Umbilical cord (tissue), 1 donor: ENCODE measurements at regions not wholly inside any gene's neighbourhood (a gene's known extent, or its start where the extent isn't known, plus 50 kb on each side); places are given as distances from the start of the nearest gene placed in this dataset.
A peak's percentile ranks its signal among the peaks of the same experiment; 100 is the strongest.

Experiments
- DNase-seq: peaks from one replicate; pipeline ENCODE4 v3.0.0-alpha.2; 2015; ENCODE audit warnings: low spot score

- no peak for DNase-seq
Observed at GRCh38 chr15:93209690-93210445, 120.9 kb upstream of the RGMA start.

- DNase-seq, result no peak
Observed at GRCh38 chr15:93206893-93207292, 117.9 kb upstream of the RGMA start.

- DNase-seq, result no peak
Observed at GRCh38 chr15:93205413-93205812, 116.4 kb upstream of the RGMA start.

- no peak for DNase-seq
Observed at GRCh38 chr15:93203036-93203435, 114.0 kb upstream of the RGMA start.

GRCh38 chr15:93202405-93202804 is 113.4 kb upstream of the RGMA start:
- no peak for DNase-seq

GRCh38 chr15:93201940-93202339 is 112.9 kb upstream of the RGMA start:
- DNase-seq, result no peak

- no peak for DNase-seq
Observed at GRCh38 chr15:93200837-93201226, 111.8 kb upstream of the RGMA start.

- DNase-seq, result peak; percentile 9
Observed at GRCh38 chr15:93200081-93200836, 111.2 kb upstream of the RGMA start.

GRCh38 chr15:93196135-93196670 is 107.2 kb upstream of the RGMA start:
- no peak for DNase-seq

- no peak for DNase-seq
Observed at GRCh38 chr15:93195109-93195508, 106.1 kb upstream of the RGMA start.

GRCh38 chr15:93190238-93190637 is 101.2 kb upstream of the RGMA start:
- no peak for DNase-seq

- no peak for DNase-seq
Observed at GRCh38 chr15:93189561-93189960, 100.5 kb upstream of the RGMA start.

- no peak for DNase-seq
Observed at GRCh38 chr15:93188236-93188635, 99.2 kb upstream of the RGMA start.

- no peak for DNase-seq
Observed at GRCh38 chr15:93185796-93186195, 96.8 kb upstream of the RGMA start.

- no peak for DNase-seq
Observed at GRCh38 chr15:93182703-93183205, 93.7 kb upstream of the RGMA start.

GRCh38 chr15:93180656-93181055 is 91.6 kb upstream of the RGMA start:
- no peak for DNase-seq

- no peak for DNase-seq
Observed at GRCh38 chr15:93180128-93180527, 91.1 kb upstream of the RGMA start.

- DNase-seq, result no peak
Observed at GRCh38 chr15:93179700-93180102, 90.7 kb upstream of the RGMA start.

- peak; percentile 20 for DNase-seq
Observed at GRCh38 chr15:93179072-93179471, 90.1 kb upstream of the RGMA start.

- DNase-seq, result no peak
Observed at GRCh38 chr15:93178371-93178770, 89.4 kb upstream of the RGMA start.

GRCh38 chr15:93176065-93176464 is 87.1 kb upstream of the RGMA start:
- no peak for DNase-seq

GRCh38 chr15:93174836-93175235 is 85.8 kb upstream of the RGMA start:
- no peak for DNase-seq

- DNase-seq, result no peak
Observed at GRCh38 chr15:93173369-93173768, 84.4 kb upstream of the RGMA start.
